ENCODE measurements at regions not wholly inside any gene's neighbourhood (a gene's known extent, or its start where the extent isn't known, plus 50 kb on each side); places are given as distances from the start of the nearest gene placed in this dataset.

DNA sequence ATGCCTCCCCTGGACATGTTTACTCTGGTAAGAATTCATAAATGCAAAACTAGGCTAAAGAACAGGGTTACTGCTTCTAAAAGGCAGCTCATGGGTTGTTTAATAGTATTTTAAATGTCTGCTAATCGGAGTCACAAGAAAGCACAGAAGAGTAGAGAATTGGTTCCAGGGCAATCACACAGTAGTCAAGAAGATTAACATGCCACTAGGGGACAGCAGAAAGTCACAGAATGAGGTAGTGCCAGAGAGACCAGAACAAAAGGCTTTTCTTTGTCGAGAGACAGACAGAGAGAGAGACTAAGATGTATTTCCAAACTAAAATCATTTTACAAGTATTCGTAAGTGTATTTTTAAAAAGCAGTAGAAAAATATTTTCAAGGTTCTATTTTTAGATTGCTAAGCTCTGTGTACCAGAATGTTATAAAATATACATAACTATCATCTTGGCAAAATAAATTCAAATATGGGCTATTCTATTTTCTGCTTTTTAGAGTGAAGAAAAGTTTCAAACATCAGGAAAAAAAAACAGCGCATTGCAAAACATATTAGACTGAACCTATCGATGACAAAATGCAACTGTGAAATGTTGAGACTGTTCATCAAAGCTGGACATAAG is 78.3 kb upstream of the CDIN1 start:
- CTCF ChIA-PET: interaction anchor here (0.5 to 1.8 kb wide), 20 partner anchors 11 to 981 kb away, joined by 3 to 7 read pairs (median 3); no protein-coding TSS in a partner anchor
- POLR2A ChIA-PET: no interaction called here
- Histone ChIP-seq H3K4me3 (ENCODE audit: low read depth, low read length) (no peak overlapping the region), H3K9me3 (ENCODE audit: control insufficient read depth, insufficient read depth, low read depth, low read length) (no peaks in the 10 kb centered on the region), H3K36me3 (ENCODE audit: control insufficient read depth in 2 of 2, insufficient read depth in 1 of 2, low read length in 2 of 2) (no peaks in the 10 kb centered on the region), H3K27ac (ENCODE audit: extremely low read depth, low read depth, low read length) (no peak overlapping the region), H3K4me1 (ENCODE audit: control insufficient read depth, insufficient read depth, low read length) (peaks cover 14% of the 10 kb centered on the region; the same call in 1 of the 2 replicates)
- TF ChIP-seq, protein P1, sequence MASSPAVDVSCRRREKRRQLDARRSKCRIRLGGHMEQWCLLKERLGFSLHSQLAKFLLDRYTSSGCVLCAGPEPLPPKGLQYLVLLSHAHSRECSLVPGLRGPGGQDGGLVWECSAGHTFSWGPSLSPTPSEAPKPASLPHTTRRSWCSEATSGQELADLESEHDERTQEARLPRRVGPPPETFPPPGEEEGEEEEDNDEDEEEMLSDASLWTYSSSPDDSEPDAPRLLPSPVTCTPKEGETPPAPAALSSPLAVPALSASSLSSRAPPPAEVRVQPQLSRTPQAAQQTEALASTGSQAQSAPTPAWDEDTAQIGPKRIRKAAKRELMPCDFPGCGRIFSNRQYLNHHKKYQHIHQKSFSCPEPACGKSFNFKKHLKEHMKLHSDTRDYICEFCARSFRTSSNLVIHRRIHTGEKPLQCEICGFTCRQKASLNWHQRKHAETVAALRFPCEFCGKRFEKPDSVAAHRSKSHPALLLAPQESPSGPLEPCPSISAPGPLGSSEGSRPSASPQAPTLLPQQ (tag by site-specific recombination; IDR thresholded peaks at IDR 0.05): no peak
- TF ChIP-seq ZNF623 (tag by site-specific recombination; IDR thresholded peaks at IDR 0.05) (no peak), PRDM1 (tag by site-specific recombination; IDR thresholded peaks at IDR 0.05) (peak; percentile 49), ZBTB20 (tag by site-specific recombination; IDR thresholded peaks at IDR 0.05) (no peak), OSR2 (tag by site-specific recombination; IDR thresholded peaks at IDR 0.05) (0 out of 2 replicates have a peak, but pooled peaks have one; percentile 53), ZNF23 (tag by site-specific recombination; IDR thresholded peaks at IDR 0.05; ENCODE audit: borderline replicate concordance) (no peak), GFI1B (tag by site-specific recombination; IDR thresholded peaks at IDR 0.05) (no peak), ZNF654 (tag by site-specific recombination; IDR thresholded peaks at IDR 0.05; ENCODE audit: low read depth) (peak; percentile 94), ZNF366 (tag by site-specific recombination; conservative IDR thresholded peaks at IDR 0.05) (peak; percentile 38; the same call in 1 of the 2 replicates), ZNF747 (tag by site-specific recombination; IDR thresholded peaks at IDR 0.05) (no peak), ZNF843 (tag by site-specific recombination; IDR thresholded peaks at IDR 0.05) (no peak), ZNF138 (tag by site-specific recombination; IDR thresholded peaks at IDR 0.05; ENCODE audit: borderline replicate concordance) (no peak), ZNF549 (tag by site-specific recombination; IDR thresholded peaks at IDR 0.05) (no peak), ZBTB17 (tag by site-specific recombination; IDR thresholded peaks at IDR 0.05) (peak; percentile 39; the same call in 1 of the 2 replicates), ZNF837 (tag by site-specific recombination; IDR thresholded peaks at IDR 0.05) (no peak), ZNF133 (tag by site-specific recombination; IDR thresholded peaks at IDR 0.05) (no peak), ZNF596 (tag by site-specific recombination; IDR thresholded peaks at IDR 0.05) (peak; percentile 65; the same call in 1 of the 2 replicates), KLF7 (tag by site-specific recombination; IDR thresholded peaks at IDR 0.05; ENCODE audit: borderline replicate concordance) (no peak), ZNF585B (tag by site-specific recombination; IDR thresholded peaks at IDR 0.05) (no peak), SP7 (tag by site-specific recombination; IDR thresholded peaks at IDR 0.05) (no peak), ZBTB1 (tag by site-specific recombination; IDR thresholded peaks at IDR 0.05) (no peak), ZNF175 (tag by site-specific recombination; IDR thresholded peaks at IDR 0.05) (no peak), ZNF530 (tag by site-specific recombination; IDR thresholded peaks at IDR 0.05; ENCODE audit: low read depth) (no peak), ZNF600 (tag by site-specific recombination; IDR thresholded peaks at IDR 0.05) (peak; percentile 25; the same call in 1 of the 2 replicates)
- TF ChIP-seq, protein P2, sequence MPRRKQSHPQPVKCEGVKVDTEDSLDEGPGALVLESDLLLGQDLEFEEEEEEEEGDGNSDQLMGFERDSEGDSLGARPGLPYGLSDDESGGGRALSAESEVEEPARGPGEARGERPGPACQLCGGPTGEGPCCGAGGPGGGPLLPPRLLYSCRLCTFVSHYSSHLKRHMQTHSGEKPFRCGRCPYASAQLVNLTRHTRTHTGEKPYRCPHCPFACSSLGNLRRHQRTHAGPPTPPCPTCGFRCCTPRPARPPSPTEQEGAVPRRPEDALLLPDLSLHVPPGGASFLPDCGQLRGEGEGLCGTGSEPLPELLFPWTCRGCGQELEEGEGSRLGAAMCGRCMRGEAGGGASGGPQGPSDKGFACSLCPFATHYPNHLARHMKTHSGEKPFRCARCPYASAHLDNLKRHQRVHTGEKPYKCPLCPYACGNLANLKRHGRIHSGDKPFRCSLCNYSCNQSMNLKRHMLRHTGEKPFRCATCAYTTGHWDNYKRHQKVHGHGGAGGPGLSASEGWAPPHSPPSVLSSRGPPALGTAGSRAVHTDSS (tag by site-specific recombination; IDR thresholded peaks at IDR 0.05): no peak
- TF ChIP-seq, protein P3, sequence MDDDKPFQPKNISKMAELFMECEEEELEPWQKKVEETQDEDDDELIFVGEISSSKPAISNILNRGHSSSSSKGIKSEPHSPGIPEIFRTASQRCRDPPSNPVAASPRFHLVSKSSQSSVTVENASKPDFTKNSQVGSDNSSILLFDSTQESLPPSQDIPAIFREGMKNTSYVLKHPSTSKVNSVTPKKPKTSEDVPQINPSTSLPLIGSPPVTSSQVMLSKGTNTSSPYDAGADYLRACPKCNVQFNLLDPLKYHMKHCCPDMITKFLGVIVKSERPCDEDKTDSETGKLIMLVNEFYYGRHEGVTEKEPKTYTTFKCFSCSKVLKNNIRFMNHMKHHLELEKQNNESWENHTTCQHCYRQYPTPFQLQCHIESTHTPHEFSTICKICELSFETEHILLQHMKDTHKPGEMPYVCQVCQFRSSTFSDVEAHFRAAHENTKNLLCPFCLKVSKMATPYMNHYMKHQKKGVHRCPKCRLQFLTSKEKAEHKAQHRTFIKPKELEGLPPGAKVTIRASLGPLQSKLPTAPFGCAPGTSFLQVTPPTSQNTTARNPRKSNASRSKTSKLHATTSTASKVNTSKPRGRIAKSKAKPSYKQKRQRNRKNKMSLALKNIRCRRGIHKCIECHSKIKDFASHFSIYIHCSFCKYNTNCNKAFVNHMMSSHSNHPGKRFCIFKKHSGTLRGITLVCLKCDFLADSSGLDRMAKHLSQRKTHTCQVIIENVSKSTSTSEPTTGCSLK (tag by site-specific recombination; IDR thresholded peaks at IDR 0.05): no peak
- TF ChIP-seq, protein P4, sequence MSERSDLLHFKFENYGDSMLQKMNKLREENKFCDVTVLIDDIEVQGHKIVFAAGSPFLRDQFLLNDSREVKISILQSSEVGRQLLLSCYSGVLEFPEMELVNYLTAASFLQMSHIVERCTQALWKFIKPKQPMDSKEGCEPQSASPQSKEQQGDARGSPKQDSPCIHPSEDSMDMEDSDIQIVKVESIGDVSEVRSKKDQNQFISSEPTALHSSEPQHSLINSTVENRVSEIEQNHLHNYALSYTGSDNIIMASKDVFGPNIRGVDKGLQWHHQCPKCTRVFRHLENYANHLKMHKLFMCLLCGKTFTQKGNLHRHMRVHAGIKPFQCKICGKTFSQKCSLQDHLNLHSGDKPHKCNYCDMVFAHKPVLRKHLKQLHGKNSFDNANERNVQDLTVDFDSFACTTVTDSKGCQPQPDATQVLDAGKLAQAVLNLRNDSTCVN (tag by site-specific recombination; optimal IDR thresholded peaks at IDR 0.05): no peak
- TF ChIP-seq, protein P5, sequence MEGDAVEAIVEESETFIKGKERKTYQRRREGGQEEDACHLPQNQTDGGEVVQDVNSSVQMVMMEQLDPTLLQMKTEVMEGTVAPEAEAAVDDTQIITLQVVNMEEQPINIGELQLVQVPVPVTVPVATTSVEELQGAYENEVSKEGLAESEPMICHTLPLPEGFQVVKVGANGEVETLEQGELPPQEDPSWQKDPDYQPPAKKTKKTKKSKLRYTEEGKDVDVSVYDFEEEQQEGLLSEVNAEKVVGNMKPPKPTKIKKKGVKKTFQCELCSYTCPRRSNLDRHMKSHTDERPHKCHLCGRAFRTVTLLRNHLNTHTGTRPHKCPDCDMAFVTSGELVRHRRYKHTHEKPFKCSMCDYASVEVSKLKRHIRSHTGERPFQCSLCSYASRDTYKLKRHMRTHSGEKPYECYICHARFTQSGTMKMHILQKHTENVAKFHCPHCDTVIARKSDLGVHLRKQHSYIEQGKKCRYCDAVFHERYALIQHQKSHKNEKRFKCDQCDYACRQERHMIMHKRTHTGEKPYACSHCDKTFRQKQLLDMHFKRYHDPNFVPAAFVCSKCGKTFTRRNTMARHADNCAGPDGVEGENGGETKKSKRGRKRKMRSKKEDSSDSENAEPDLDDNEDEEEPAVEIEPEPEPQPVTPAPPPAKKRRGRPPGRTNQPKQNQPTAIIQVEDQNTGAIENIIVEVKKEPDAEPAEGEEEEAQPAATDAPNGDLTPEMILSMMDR (tag by site-specific recombination; IDR thresholded peaks at IDR 0.05): peak; percentile 81
- TF ChIP-seq, protein P6, sequence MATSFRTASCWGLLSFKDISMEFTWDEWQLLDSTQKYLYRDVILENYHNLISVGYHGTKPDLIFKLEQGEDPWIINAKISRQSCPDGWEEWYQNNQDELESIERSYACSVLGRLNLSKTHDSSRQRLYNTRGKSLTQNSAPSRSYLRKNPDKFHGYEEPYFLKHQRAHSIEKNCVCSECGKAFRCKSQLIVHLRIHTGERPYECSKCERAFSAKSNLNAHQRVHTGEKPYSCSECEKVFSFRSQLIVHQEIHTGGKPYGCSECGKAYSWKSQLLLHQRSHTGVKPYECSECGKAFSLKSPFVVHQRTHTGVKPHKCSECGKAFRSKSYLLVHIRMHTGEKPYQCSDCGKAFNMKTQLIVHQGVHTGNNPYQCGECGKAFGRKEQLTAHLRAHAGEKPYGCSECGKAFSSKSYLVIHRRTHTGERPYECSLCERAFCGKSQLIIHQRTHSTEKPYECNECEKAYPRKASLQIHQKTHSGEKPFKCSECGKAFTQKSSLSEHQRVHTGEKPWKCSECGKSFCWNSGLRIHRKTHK (tag by site-specific recombination; IDR thresholded peaks at IDR 0.05): no peak

Measured in HEK293 (cell line).